NT2/D1 (cell line): ENCODE measurements at regions not wholly inside any gene's neighbourhood (a gene's known extent, or its start where the extent isn't known, plus 50 kb on each side); places are given as distances from the start of the nearest gene placed in this dataset.

Experiments used
- SUZ12 ChIP-seq: IDR thresholded peaks from 2 replicates; pipeline ENCODE4 v1.6.1; 2011; ENCODE audit not compliant: insufficient read length, insufficient read depth; ENCODE audit errors: extremely low read depth
- YY1 ChIP-seq: IDR thresholded peaks from 2 replicates; pipeline ENCODE4 v1.6.1; 2011; ENCODE audit not compliant: insufficient read length, insufficient read depth
- ZNF274 ChIP-seq: IDR thresholded peaks from 2 replicates; pipeline ENCODE4 v1.6.1; 2011; ENCODE audit warnings: mild to moderate bottlenecking, low read depth, low read length

DNA sequence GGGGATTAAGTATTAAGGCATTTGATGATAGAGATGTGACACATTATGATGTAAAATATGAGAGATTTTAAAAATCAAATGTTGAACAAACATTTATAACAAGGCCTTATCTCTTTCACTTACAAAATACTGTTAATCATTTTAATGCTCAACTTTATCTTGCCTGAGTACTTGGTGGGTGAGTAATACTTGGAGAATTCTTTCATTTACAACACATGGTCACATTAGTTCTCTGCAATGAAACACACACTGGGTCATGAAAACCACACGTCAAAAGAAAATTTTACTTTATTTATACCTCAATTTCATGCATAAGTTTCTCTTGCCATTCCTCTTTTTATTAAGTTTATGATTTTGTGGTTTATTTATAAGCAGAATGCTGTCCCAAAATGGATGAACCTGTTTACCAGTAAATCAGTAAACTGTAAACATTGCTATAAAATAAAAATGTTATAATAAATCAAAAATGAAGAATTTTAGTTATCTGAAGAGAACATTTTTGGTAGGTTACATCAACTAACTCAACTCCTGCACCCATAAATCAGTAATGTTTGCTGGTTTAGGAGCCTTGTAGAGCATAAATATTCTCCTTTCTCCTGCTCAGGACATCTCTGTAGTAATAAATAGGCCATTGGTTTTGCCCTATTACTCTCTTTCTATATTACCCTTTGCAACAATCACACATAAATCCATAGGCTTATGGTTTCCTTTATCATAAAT is 233.5 kb upstream of the NLGN4Y start:
- no peak for TF ChIP-seq YY1
- no peak for TF ChIP-seq ZNF274
- TF ChIP-seq SUZ12, result no peak
